ENCODE measurements at regions not wholly inside any gene's neighbourhood (a gene's known extent, or its start where the extent isn't known, plus 50 kb on each side); places are given as distances from the start of the nearest gene placed in this dataset.

GRCh38 chr15:94793207-94793606 is 561.8 kb downstream of the MCTP2 start:
- no peak overlapping the region for H4K91ac ChIP-seq (ENCODE audit: low read depth, low read length)
- no peak overlapping the region for H3K23ac ChIP-seq (ENCODE audit: low read length)
- no peak overlapping the region for H3K4me3 ChIP-seq (ENCODE audit: low read depth, low read length)
- H2BK12ac ChIP-seq (ENCODE audit: low read length) = no peak overlapping the region
- DNase-seq = no peak
- H2BK120ac ChIP-seq (ENCODE audit: insufficient read depth, low read length, poor library complexity) = no peak overlapping the region
- H3K4me2 ChIP-seq (ENCODE audit: low read length) = no peak overlapping the region
- H3K9me3 ChIP-seq (ENCODE audit: insufficient read depth, low read depth, low read length) = no peaks in the 10 kb centered on the region
- no peaks in the 10 kb centered on the region for H3K79me1 ChIP-seq (ENCODE audit: low read length)
- no peak overlapping the region for H4K12ac ChIP-seq (ENCODE audit: low read depth, low read length)
- H2BK5ac ChIP-seq (ENCODE audit: low read depth, low read length, poor library complexity) = no peak overlapping the region
- no peak overlapping the region for H3K9ac ChIP-seq (ENCODE audit: low read length)
- WGBS (ENCODE audit: extremely low coverage, insufficient coverage, insufficient read length) = no CpG with 5 or more reads among the region's 3 CpGs
- peaks cover 0 to 2% of the 10 kb centered on the region in 2 experiments for H3K4me1 ChIP-seq (ENCODE audit: control insufficient read depth in 1 of 2, insufficient read depth in 2 of 2, low read length in 2 of 2)
- no peaks in the 10 kb centered on the region for H3K79me2 ChIP-seq (ENCODE audit: control insufficient read depth, insufficient read depth, low read length, poor library complexity)
- no peak overlapping the region for H4K8ac ChIP-seq (ENCODE audit: low read depth, low read length)
- H2AK5ac ChIP-seq (ENCODE audit: low read length) = no peak overlapping the region
- H3K36me3 ChIP-seq (ENCODE audit: control insufficient read depth in 1 of 2, insufficient read depth in 2 of 2, low read length in 2 of 2) = no peaks in the 10 kb centered on the region
- H3K27ac ChIP-seq (ENCODE audit: low read depth, low read length) = no peak overlapping the region
- H3K18ac ChIP-seq (ENCODE audit: low read length) = no peak overlapping the region
- H3K27me3 ChIP-seq (ENCODE audit: insufficient read depth, low read length) = no peaks in the 10 kb centered on the region
- no peak overlapping the region for H3K14ac ChIP-seq (ENCODE audit: low read length)
- no peak overlapping the region for H3K4ac ChIP-seq (ENCODE audit: low read depth, low read length)
- no peak overlapping the region for H2AFZ ChIP-seq (ENCODE audit: insufficient read depth, low read length, poor library complexity)

- Histone ChIP-seq H3K4me1 (ENCODE audit: control insufficient read depth in 1 of 2, insufficient read depth in 2 of 2, low read length in 2 of 2) (peaks cover 0 to 2% of the 10 kb centered on the region in 2 experiments), H3K27ac (ENCODE audit: low read depth, low read length) (no peak overlapping the region), H3K9me3 (ENCODE audit: insufficient read depth, low read depth, low read length) (no peaks in the 10 kb centered on the region), H3K27me3 (ENCODE audit: insufficient read depth, low read length) (no peaks in the 10 kb centered on the region), H3K14ac (ENCODE audit: low read length) (no peak overlapping the region), H2AFZ (ENCODE audit: insufficient read depth, low read length, poor library complexity) (no peak overlapping the region), H3K18ac (ENCODE audit: low read length) (no peak overlapping the region), H3K23ac (ENCODE audit: low read length) (no peak overlapping the region), H3K79me1 (ENCODE audit: low read length) (no peaks in the 10 kb centered on the region), H4K91ac (ENCODE audit: low read depth, low read length) (no peak overlapping the region), H2BK12ac (ENCODE audit: low read length) (no peak overlapping the region), H2BK5ac (ENCODE audit: low read depth, low read length, poor library complexity) (no peak overlapping the region), H3K9ac (ENCODE audit: low read length) (no peak overlapping the region), H4K12ac (ENCODE audit: low read depth, low read length) (no peak overlapping the region), H3K4me2 (ENCODE audit: low read length) (no peak overlapping the region), H2AK5ac (ENCODE audit: low read length) (no peak overlapping the region), H4K8ac (ENCODE audit: low read depth, low read length) (no peak overlapping the region), H2BK120ac (ENCODE audit: insufficient read depth, low read length, poor library complexity) (no peak overlapping the region), H3K4me3 (ENCODE audit: low read depth, low read length) (no peak overlapping the region), H3K79me2 (ENCODE audit: control insufficient read depth, insufficient read depth, low read length, poor library complexity) (no peaks in the 10 kb centered on the region), H3K4ac (ENCODE audit: low read depth, low read length) (no peak overlapping the region), H3K36me3 (ENCODE audit: control insufficient read depth in 1 of 2, insufficient read depth in 2 of 2, low read length in 2 of 2) (no peaks in the 10 kb centered on the region)
- no CpG with 5 or more reads among the region's 7 CpGs for WGBS (ENCODE audit: extremely low coverage, insufficient coverage, insufficient read length)
- no peak for DNase-seq
Observed at GRCh38 chr15:94793641-94794040, 562.3 kb downstream of the MCTP2 start.

- H3K4me1 ChIP-seq (ENCODE audit: control insufficient read depth in 1 of 2, insufficient read depth in 2 of 2, low read length in 2 of 2) = no peaks in the 10 kb centered on the region
- H3K79me1 ChIP-seq (ENCODE audit: low read length) = no peaks in the 10 kb centered on the region
- H2BK12ac ChIP-seq (ENCODE audit: low read length) = no peak overlapping the region
- no peak overlapping the region for H4K91ac ChIP-seq (ENCODE audit: low read depth, low read length)
- H3K4ac ChIP-seq (ENCODE audit: low read depth, low read length) = no peak overlapping the region
- no peak overlapping the region for H2AFZ ChIP-seq (ENCODE audit: insufficient read depth, low read length, poor library complexity)
- no peaks in the 10 kb centered on the region for H3K79me2 ChIP-seq (ENCODE audit: control insufficient read depth, insufficient read depth, low read length, poor library complexity)
- no peak overlapping the region for H3K9ac ChIP-seq (ENCODE audit: low read length)
- DNase-seq = no peak
- no peaks in the 10 kb centered on the region for H3K36me3 ChIP-seq (ENCODE audit: control insufficient read depth in 1 of 2, insufficient read depth in 2 of 2, low read length in 2 of 2)
- H3K4me2 ChIP-seq (ENCODE audit: low read length) = no peak overlapping the region
- H2AK5ac ChIP-seq (ENCODE audit: low read length) = no peak overlapping the region
- no peak overlapping the region for H4K8ac ChIP-seq (ENCODE audit: low read depth, low read length)
- no peak overlapping the region for H4K12ac ChIP-seq (ENCODE audit: low read depth, low read length)
- H3K18ac ChIP-seq (ENCODE audit: low read length) = no peak overlapping the region
- no peak overlapping the region for H3K23ac ChIP-seq (ENCODE audit: low read length)
- WGBS (ENCODE audit: extremely low coverage, insufficient coverage, insufficient read length) = no CpG with 5 or more reads among the region's 2 CpGs
- no peak overlapping the region for H2BK5ac ChIP-seq (ENCODE audit: low read depth, low read length, poor library complexity)
- no peak overlapping the region for H3K27ac ChIP-seq (ENCODE audit: low read depth, low read length)
- H3K27me3 ChIP-seq (ENCODE audit: insufficient read depth, low read length) = no peaks in the 10 kb centered on the region
- H3K4me3 ChIP-seq (ENCODE audit: low read depth, low read length) = no peak overlapping the region
- no peak overlapping the region for H2BK120ac ChIP-seq (ENCODE audit: insufficient read depth, low read length, poor library complexity)
- H3K9me3 ChIP-seq (ENCODE audit: insufficient read depth, low read depth, low read length) = no peaks in the 10 kb centered on the region
- no peak overlapping the region for H3K14ac ChIP-seq (ENCODE audit: low read length)
Observed at GRCh38 chr15:94804613-94805012, 573.3 kb downstream of the MCTP2 start.

GRCh38 chr15:94815110-94815731 is 583.9 kb downstream of the MCTP2 start:
- no peak overlapping the region for H2BK120ac ChIP-seq (ENCODE audit: insufficient read depth, low read length, poor library complexity)
- no peaks in the 10 kb centered on the region for H3K4me1 ChIP-seq (ENCODE audit: control insufficient read depth in 1 of 2, insufficient read depth in 2 of 2, low read length in 2 of 2)
- DNase-seq = no peak
- H3K27me3 ChIP-seq (ENCODE audit: insufficient read depth, low read length) = no peaks in the 10 kb centered on the region
- H2AFZ ChIP-seq (ENCODE audit: insufficient read depth, low read length, poor library complexity) = no peak overlapping the region
- H3K23ac ChIP-seq (ENCODE audit: low read length) = no peak overlapping the region
- H2BK12ac ChIP-seq (ENCODE audit: low read length) = no peak overlapping the region
- no peak overlapping the region for H2AK5ac ChIP-seq (ENCODE audit: low read length)
- H3K27ac ChIP-seq (ENCODE audit: low read depth, low read length) = no peak overlapping the region
- H3K18ac ChIP-seq (ENCODE audit: low read length) = no peak overlapping the region
- no peak overlapping the region for H2BK5ac ChIP-seq (ENCODE audit: low read depth, low read length, poor library complexity)
- no peaks in the 10 kb centered on the region for H3K79me2 ChIP-seq (ENCODE audit: control insufficient read depth, insufficient read depth, low read length, poor library complexity)
- H3K9ac ChIP-seq (ENCODE audit: low read length) = no peak overlapping the region
- H3K36me3 ChIP-seq (ENCODE audit: control insufficient read depth in 1 of 2, insufficient read depth in 2 of 2, low read length in 2 of 2) = no peaks in the 10 kb centered on the region
- H4K12ac ChIP-seq (ENCODE audit: low read depth, low read length) = no peak overlapping the region
- H3K4me2 ChIP-seq (ENCODE audit: low read length) = no peak overlapping the region
- H3K14ac ChIP-seq (ENCODE audit: low read length) = no peak overlapping the region
- no peaks in the 10 kb centered on the region for H3K79me1 ChIP-seq (ENCODE audit: low read length)
- no CpG with 5 or more reads among the region's 4 CpGs for WGBS (ENCODE audit: extremely low coverage, insufficient coverage, insufficient read length)
- no peaks in the 10 kb centered on the region for H3K9me3 ChIP-seq (ENCODE audit: insufficient read depth, low read depth, low read length)
- H4K8ac ChIP-seq (ENCODE audit: low read depth, low read length) = no peak overlapping the region
- H3K4me3 ChIP-seq (ENCODE audit: low read depth, low read length) = no peak overlapping the region
- H3K4ac ChIP-seq (ENCODE audit: low read depth, low read length) = no peak overlapping the region
- H4K91ac ChIP-seq (ENCODE audit: low read depth, low read length) = no peak overlapping the region

Measured in trophoblast cell (in vitro differentiated cells and primary cell).